ENCODE measurements at regions not wholly inside any gene's neighbourhood (a gene's known extent, or its start where the extent isn't known, plus 50 kb on each side); places are given as distances from the start of the nearest gene placed in this dataset.

GRCh38 chr14:85402569-85403162, 127.3 kb upstream of the FLRT2 start:
- no peaks in the 10 kb centered on the region for H3K79me2 ChIP-seq (ENCODE audit: control insufficient read depth, insufficient read depth, low read length)
- H3K36me3 ChIP-seq (ENCODE audit: control insufficient read depth in 2 of 2, extremely low read depth in 1 of 2, insufficient read depth in 2 of 2, low read length in 2 of 2): no peaks in the 10 kb centered on the region
- H3K27me3 ChIP-seq (ENCODE audit: control insufficient read depth in 2 of 2, insufficient read depth in 2 of 2, low read length in 2 of 2): no peaks in the 10 kb centered on the region
- H3K4me3 ChIP-seq (replicated peaks in 1 of 3; ENCODE audit: insufficient read depth in 1 of 3, low read depth in 1 of 3, low read length in 3 of 3): no peak overlapping the region
- POLR2A ChIA-PET: interaction anchor here (0.7 kb wide), 1 partner anchor 126 kb away, joined by 3 read pairs; no protein-coding TSS in a partner anchor
- H3K9me1 ChIP-seq (replicated peaks; ENCODE audit: control insufficient read depth, extremely low read depth, insufficient read depth, low read length): no peaks in the 10 kb centered on the region
- dilution Hi-C loops (cut with MboI; ENCODE audit: extremely low pct_ligation_motif_present, low sequenced_read_pairs): no loop called here
- no peak for TF ChIP-seq MYC (IDR thresholded peaks at IDR 0.05; ENCODE audit: low read depth, low read length)
- TF ChIP-seq POLR2AphosphoS5 (IDR thresholded peaks at IDR 0.05; ENCODE audit: insufficient read depth, low read depth, low read length): no peak
- TF ChIP-seq EZH2 (IDR thresholded peaks at IDR 0.05; ENCODE audit: borderline replicate concordance, low read depth, low read length, severe bottlenecking): no peak
- no peak for TF ChIP-seq FOS (IDR thresholded peaks at IDR 0.05; ENCODE audit: borderline replicate concordance, insufficient read depth, low read length)
- TF ChIP-seq JUN (IDR thresholded peaks at IDR 0.05; ENCODE audit: borderline replicate concordance, insufficient read depth, insufficient read length, low read depth): no peak
- TF ChIP-seq POLR2A (IDR thresholded peaks at IDR 0.05; ENCODE audit: low read depth, low read length): no peak
- no peak for TF ChIP-seq MAX (IDR thresholded peaks at IDR 0.05; ENCODE audit: insufficient read depth, insufficient read length)
- TF ChIP-seq CTCF (IDR thresholded peaks at IDR 0.05; ENCODE audit: extremely low read depth in 1 of 2, insufficient read depth in 1 of 2, low read depth in 1 of 2, low read length in 2 of 2): no peak
- TF ChIP-seq GATA2 (IDR thresholded peaks at IDR 0.05; ENCODE audit: insufficient read depth, insufficient read length, low read depth, low read length): no peak
- H3K4me2 ChIP-seq (ENCODE audit: insufficient read depth, low read length): no peak overlapping the region
- H2AFZ ChIP-seq (ENCODE audit: low read depth, low read length): peak overlapping the region; percentile 34
- peak; percentile 89 for DNase-seq (ENCODE audit: low read depth, low spot score)
- no peak for FAIRE-seq
- intact Hi-C loops (cut with micrococcal nuclease): no loop called here
- H3K27ac ChIP-seq (ENCODE audit: insufficient read depth, low read depth, low read length): no peak overlapping the region
- H3K9ac ChIP-seq (replicated peaks; ENCODE audit: extremely low read depth, insufficient read depth, low read length): no peak overlapping the region
- BruUV-seq (replicated peaks): no TSS peak
- CTCF ChIA-PET: interaction anchor here (2.0 kb wide), 1 partner anchor 9 kb away, joined by 5 read pairs; no protein-coding TSS in a partner anchor
- no peaks in the 10 kb centered on the region for H3K9me3 ChIP-seq (replicated peaks; ENCODE audit: control insufficient read depth, insufficient read depth, low read length)
- no peaks in the 10 kb centered on the region for H4K20me1 ChIP-seq (replicated peaks; ENCODE audit: control insufficient read depth, extremely low read depth, insufficient read depth, low read length)
- no peaks in the 10 kb centered on the region for H3K4me1 ChIP-seq (ENCODE audit: control insufficient read depth, extremely low read depth, insufficient read depth, low read length)
